Sigmoid colon (tissue), 6 donors: ENCODE measurements at regions not wholly inside any gene's neighbourhood (a gene's known extent, or its start where the extent isn't known, plus 50 kb on each side); places are given as distances from the start of the nearest gene placed in this dataset.

Source experiments
- DNase-seq: peaks from one replicate; pipeline ENCODE4 v3.0.0-alpha.2; 2019
- H3K27ac ChIP-seq, 4 donors: fragments of 200-600 bp; sonication (generic); one replicate each; pipeline ENCODE4 v1.5.1; 2016 to 2019; ENCODE audit warnings: mild to moderate bottlenecking in 1 of 4
- H3K27me3 ChIP-seq, 3 donors: fragments of 200-600 bp; sonication (generic); one replicate each; pipeline ENCODE4 v1.5.1; 2019; ENCODE audit warnings: mild to moderate bottlenecking in 1 of 3
- H3K36me3 ChIP-seq, 4 donors: fragments of 200-600 bp; sonication (generic); one replicate each; pipeline ENCODE4 v1.5.1; 2016 to 2019
- H3K4me1 ChIP-seq, 4 donors: fragments of 200-600 bp; sonication (generic); one replicate each; pipeline ENCODE4 v1.5.1; 2017 to 2019
- H3K4me3 ChIP-seq, 4 donors: fragments of 200-600 bp; sonication (generic); one replicate each; pipeline ENCODE4 v1.5.1; 2017 to 2019; ENCODE audit warnings: mild to moderate bottlenecking in 2 of 4, moderate library complexity in 1 of 4
- H3K9me3 ChIP-seq, 4 donors: fragments of 200-600 bp in 3 of 4; sonication (generic) in 3 of 4; one replicate each; pipeline versions ENCODE4 v1.5.1 to v1.6.1; 2013 to 2019
- CTCF ChIP-seq, 4 experiments: fragments of 450-650 bp in 3 of 4; fragments of 200-600 bp in 1 of 4; IDR thresholded peaks; one replicate each; pipeline ENCODE4 v1.5.1; 2016 to 2019; ENCODE audit warnings: antibody characterized with exemption in 4 of 4, mild to moderate bottlenecking in 3 of 4, moderate library complexity in 2 of 4
- EP300 ChIP-seq, 4 donors: sonication (generic); formaldehyde crosslinking; IDR thresholded peaks; one replicate each; pipeline ENCODE4 v1.6.1; 2017; ENCODE audit warnings: antibody characterized with exemption in 4 of 4
- POLR2A ChIP-seq, 2 donors: fragments of 450-650 bp; IDR thresholded peaks; one replicate each; pipeline ENCODE4 v1.6.1; 2016; ENCODE audit warnings: antibody characterized with exemption in 2 of 2, mild to moderate bottlenecking in 2 of 2, moderate library complexity in 2 of 2
- POLR2AphosphoS5 ChIP-seq, 4 donors: sonication (generic); formaldehyde crosslinking; IDR thresholded peaks; one replicate each; pipeline ENCODE4 v1.6.1; 2017; ENCODE audit warnings: antibody characterized with exemption in 4 of 4
- WGBS, 2 donors: extraction: QIAGEN DNeasy Blood & Tissue Kit; methylation state at CpG; one replicate each; pipeline ENCODE4 v1.1.7; 2013; 5-methylcytosine and 5-hydroxymethylcytosine counted together
- intact Hi-C: fragments of 100-400 bp; cut with DNase I; formaldehyde crosslinking; loops from one replicate; pipeline ENCODE4 v1.15.1; 2023
- donor health status: healthy with polysubstance abuse.
- donor health status: healthy.

DNA sequence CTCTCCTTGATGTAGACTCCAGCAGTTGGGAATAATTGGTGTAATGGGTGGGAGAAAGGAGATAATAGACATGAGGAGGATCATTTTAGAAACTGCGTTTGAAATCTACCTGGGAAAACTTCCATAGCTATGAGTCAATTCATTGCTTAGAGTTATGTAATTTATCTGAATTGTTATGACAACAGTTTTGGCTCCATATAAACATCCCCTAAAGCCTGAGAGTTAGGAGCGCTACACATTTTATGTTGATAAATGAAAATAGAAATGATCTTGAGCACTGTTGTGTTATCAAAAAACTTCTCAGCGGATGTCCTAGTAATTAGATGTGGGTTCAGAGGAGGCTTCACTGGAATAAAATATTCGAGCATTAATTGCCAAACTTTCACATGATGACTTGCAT, 573.4 kb downstream of the TSN start:
- no peak for TF ChIP-seq POLR2AphosphoS5 (IDR thresholded peaks at IDR 0.05)
- TF ChIP-seq POLR2A (IDR thresholded peaks at IDR 0.05) = no peak
- TF ChIP-seq CTCF (IDR thresholded peaks at IDR 0.05) = no peak
- no peak for TF ChIP-seq EP300 (IDR thresholded peaks at IDR 0.05)
- H3K36me3 ChIP-seq = no peaks in the 10 kb centered on the region
- H3K27ac ChIP-seq = no peak overlapping the region
- H3K27me3 ChIP-seq = no peaks in the 10 kb centered on the region
- DNase-seq = no peak
- H3K4me1 ChIP-seq = no peaks in the 10 kb centered on the region
- 76 to 78% methylated on average over 4 of the region's 4 CpGs for WGBS, 2 donors
- no peaks in the 10 kb centered on the region for H3K9me3 ChIP-seq
- intact Hi-C loops = no loop called here
- H3K4me3 ChIP-seq = no peak overlapping the region

DNA sequence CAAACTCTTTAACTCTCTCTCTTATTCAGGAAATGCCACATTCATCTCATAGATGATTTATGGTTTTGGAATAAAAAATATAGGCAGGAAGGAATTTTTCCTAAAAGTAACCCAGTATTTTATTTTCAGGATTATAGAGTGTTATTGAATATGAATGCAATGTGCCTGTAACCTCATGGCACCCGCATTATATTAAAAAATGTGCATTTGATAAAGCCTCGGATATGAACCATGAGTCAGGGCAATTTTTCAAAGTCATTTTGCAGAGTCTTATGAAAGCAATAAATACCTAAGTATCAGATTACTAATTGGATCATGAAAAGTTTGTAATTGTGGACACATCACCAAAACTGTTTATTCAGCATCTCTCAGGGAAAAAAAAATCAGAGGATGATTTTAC, 573.8 kb downstream of the TSN start:
- no peaks in the 10 kb centered on the region for H3K4me1 ChIP-seq
- H3K36me3 ChIP-seq = no peaks in the 10 kb centered on the region
- H3K27me3 ChIP-seq = no peaks in the 10 kb centered on the region
- H3K27ac ChIP-seq = no peak overlapping the region
- intact Hi-C loops = no loop called here
- H3K4me3 ChIP-seq = no peak overlapping the region
- H3K9me3 ChIP-seq = no peaks in the 10 kb centered on the region
- no peak for DNase-seq
- WGBS, 2 donors = 80 to 87% methylated on average over 2 of the region's 2 CpGs
- TF ChIP-seq EP300 (IDR thresholded peaks at IDR 0.05) (no peak), POLR2A (IDR thresholded peaks at IDR 0.05) (no peak), CTCF (IDR thresholded peaks at IDR 0.05) (no peak), POLR2AphosphoS5 (IDR thresholded peaks at IDR 0.05) (no peak)

DNA sequence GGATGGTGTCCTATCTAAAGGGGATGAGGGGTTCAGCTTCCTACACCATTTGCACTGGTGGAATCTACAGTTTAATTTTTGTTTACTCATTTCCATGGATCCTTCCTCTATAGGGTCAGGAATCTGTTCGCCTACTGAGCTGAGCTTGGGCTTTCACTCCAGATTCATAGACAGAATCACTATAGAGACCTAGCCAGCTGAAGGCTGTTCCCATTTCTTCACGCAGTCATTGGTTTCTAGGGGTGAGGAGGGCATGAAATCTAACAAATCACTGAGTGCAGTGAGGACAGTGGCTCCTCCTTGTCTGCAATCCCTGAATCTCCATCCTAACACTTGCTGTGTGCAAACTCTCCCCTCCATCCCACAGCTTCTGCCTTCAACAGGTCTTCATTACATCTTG, 578.5 kb downstream of the TSN start:
- 88 to 94% methylated on average over 2 of the region's 2 CpGs for WGBS, 2 donors
- no peak for DNase-seq
- Histone ChIP-seq H3K9me3 (no peaks in the 10 kb centered on the region), H3K4me1 (no peaks in the 10 kb centered on the region), H3K36me3 (no peaks in the 10 kb centered on the region), H3K27ac (no peak overlapping the region), H3K27me3 (no peaks in the 10 kb centered on the region), H3K4me3 (no peak overlapping the region)
- TF ChIP-seq POLR2A (IDR thresholded peaks at IDR 0.05) (no peak), POLR2AphosphoS5 (IDR thresholded peaks at IDR 0.05) (no peak), CTCF (IDR thresholded peaks at IDR 0.05) (no peak), EP300 (IDR thresholded peaks at IDR 0.05) (no peak)
- intact Hi-C loops = no loop called here

GRCh38 chr2:122338000-122338399, 582.5 kb downstream of the TSN start:
- TF ChIP-seq POLR2A (IDR thresholded peaks at IDR 0.05) (no peak), CTCF (IDR thresholded peaks at IDR 0.05) (no peak), EP300 (IDR thresholded peaks at IDR 0.05) (no peak), POLR2AphosphoS5 (IDR thresholded peaks at IDR 0.05) (no peak)

GRCh38 chr2:122340246-122340645, 584.8 kb downstream of the TSN start:
- WGBS, 2 donors = 66 to 68% methylated on average over 3 of the region's 3 CpGs
- Histone ChIP-seq H3K36me3 (no peaks in the 10 kb centered on the region), H3K27me3 (no peaks in the 10 kb centered on the region), H3K27ac (no peak overlapping the region), H3K9me3 (no peaks in the 10 kb centered on the region), H3K4me1 (no peaks in the 10 kb centered on the region), H3K4me3 (no peak overlapping the region)
- intact Hi-C loops = no loop called here
- TF ChIP-seq POLR2A (IDR thresholded peaks at IDR 0.05) (no peak), CTCF (IDR thresholded peaks at IDR 0.05) (no peak), EP300 (IDR thresholded peaks at IDR 0.05) (no peak), POLR2AphosphoS5 (IDR thresholded peaks at IDR 0.05) (no peak)
- no peak for DNase-seq

More at GRCh38 chr2:122338000-122338399, 582.5 kb downstream of the TSN start:
- H3K27me3 ChIP-seq = no peaks in the 10 kb centered on the region
- DNase-seq = no peak
- no peaks in the 10 kb centered on the region for H3K4me1 ChIP-seq
- H3K4me3 ChIP-seq = no peak overlapping the region
- H3K9me3 ChIP-seq = no peaks in the 10 kb centered on the region
- H3K27ac ChIP-seq = no peak overlapping the region
- H3K36me3 ChIP-seq = no peaks in the 10 kb centered on the region
- WGBS, 2 donors = 68 to 74% methylated on average over 5 of the region's 5 CpGs
- intact Hi-C loops = no loop called here
